ENCODE measurements at regions not wholly inside any gene's neighbourhood (a gene's known extent, or its start where the extent isn't known, plus 50 kb on each side); places are given as distances from the start of the nearest gene placed in this dataset.
"Not testable (repeated sequence)": the region's sequence is repeated elsewhere in the genome, so short reads cannot be mapped to it uniquely, and the experiment has no call there.

- Histone ChIP-seq H3K9ac (no peak overlapping the region), H3K27me3 (peaks cover 0 to 7% (median 0%) of the 10 kb centered on the region in 11 experiments; a peak in 3 of 22 replicates), H3K9me3 (replicated peaks in 1 of 11) (no peaks in the 10 kb centered on the region), H3K36me3 (no peaks in the 10 kb centered on the region), H3K4me2 (peak overlapping the region in 5 of 11 experiments; percentile 83 to 99 (median 95); a peak in 6 of 22 replicates), H3K4me3 (no peak overlapping the region), H3K27ac (no peak overlapping the region), H3K4me1 (peaks cover 25 to 47% (median 40%) of the 10 kb centered on the region in 10 experiments), H4K20me1 (no peaks in the 10 kb centered on the region)
- TF ChIP-seq Cebpa-rat (IDR thresholded peaks at IDR 0.05), result no peak
Measured at GRCh38 chr20:1800777-1801176, 94.4 kb upstream of the SIRPA start.

- Histone ChIP-seq H3K4me2 (no peak overlapping the region), H4K20me1 (no peaks in the 10 kb centered on the region), H3K27me3 (peaks cover 0 to 7% (median 0%) of the 10 kb centered on the region in 11 experiments; a peak in 3 of 22 replicates), H3K9ac (no peak overlapping the region), H3K27ac (no peak overlapping the region), H3K36me3 (no peaks in the 10 kb centered on the region), H3K4me3 (no peak overlapping the region), H3K4me1 (peaks cover 25 to 43% (median 38%) of the 10 kb centered on the region in 10 experiments), H3K9me3 (replicated peaks in 1 of 11) (no peaks in the 10 kb centered on the region)
- TF ChIP-seq Cebpa-rat (IDR thresholded peaks at IDR 0.05), result no peak
Measured at GRCh38 chr20:1800180-1800579, 95.0 kb upstream of the SIRPA start.

- H4K20me1 ChIP-seq; H3K27me3 ChIP-seq; H3K9ac ChIP-seq; H3K27ac ChIP-seq; H3K36me3 ChIP-seq; H3K9me3 ChIP-seq (replicated peaks in 1 of 11); H3K4me3 ChIP-seq; H3K4me2 ChIP-seq: not testable (repeated sequence)
- peaks cover 25 to 39% (median 34%) of the 10 kb centered on the region in 10 experiments for H3K4me1 ChIP-seq
Measured at GRCh38 chr20:1799746-1800145, 95.5 kb upstream of the SIRPA start.

- Histone ChIP-seq H3K4me3 (no peak overlapping the region), H3K9ac (no peak overlapping the region), H3K4me1 (peaks cover 21 to 31% (median 27%) of the 10 kb centered on the region in 10 experiments), H3K27me3 (peaks cover 0 to 5% (median 0%) of the 10 kb centered on the region in 11 experiments; a peak in 3 of 22 replicates), H3K36me3 (no peaks in the 10 kb centered on the region), H3K9me3 (replicated peaks in 1 of 11) (no peaks in the 10 kb centered on the region), H3K27ac (no peak overlapping the region), H4K20me1 (no peaks in the 10 kb centered on the region), H3K4me2 (no peak overlapping the region)
- TF ChIP-seq Cebpa-rat (IDR thresholded peaks at IDR 0.05), result no peak
Measured at GRCh38 chr20:1798982-1799381, 96.2 kb upstream of the SIRPA start.

- H3K27me3 ChIP-seq, result peaks cover 0 to 11% (median 0%) of the 10 kb centered on the region in 11 experiments; a peak in 2 of 22 replicates
- no peak overlapping the region for H3K4me2 ChIP-seq
- H3K4me1 ChIP-seq, result no peaks in the 10 kb centered on the region
- H4K20me1 ChIP-seq, result no peaks in the 10 kb centered on the region
- no peak overlapping the region for H3K4me3 ChIP-seq
- H3K27ac ChIP-seq, result no peak overlapping the region
- TF ChIP-seq Cebpa-rat (IDR thresholded peaks at IDR 0.05), result 0 out of 22 replicates have a peak, but pooled peaks of 1 of the 11 experiments have one; percentile 22
- H3K36me3 ChIP-seq, result no peaks in the 10 kb centered on the region
- H3K9ac ChIP-seq, result no peak overlapping the region
- H3K9me3 ChIP-seq (replicated peaks in 1 of 11), result peaks cover 0 to 9% (median 0%) of the 10 kb centered on the region in 11 experiments; a peak in 7 of 22 replicates
Measured at GRCh38 chr20:1793821-1794220, 101.4 kb upstream of the SIRPA start.

- Histone ChIP-seq H3K4me2 (no peak overlapping the region), H3K4me3 (no peak overlapping the region), H3K27me3 (peaks cover 0 to 14% (median 0%) of the 10 kb centered on the region in 11 experiments; a peak in 4 of 22 replicates), H3K36me3 (no peaks in the 10 kb centered on the region), H4K20me1 (no peaks in the 10 kb centered on the region), H3K9ac (no peak overlapping the region), H3K27ac (no peak overlapping the region), H3K4me1 (peaks cover 0 to 13% (median 0%) of the 10 kb centered on the region in 10 experiments; a peak in 6 of 20 replicates), H3K9me3 (replicated peaks in 1 of 11) (peaks cover 0 to 9% (median 0%) of the 10 kb centered on the region in 11 experiments; a peak in 7 of 22 replicates)
- no peak for TF ChIP-seq Cebpa-rat (IDR thresholded peaks at IDR 0.05)
Measured at GRCh38 chr20:1792274-1792673, 102.9 kb upstream of the SIRPA start.

- no peaks in the 10 kb centered on the region for H3K36me3 ChIP-seq
- no peak for TF ChIP-seq Cebpa-rat (IDR thresholded peaks at IDR 0.05)
- no peaks in the 10 kb centered on the region for H4K20me1 ChIP-seq
- H3K9ac ChIP-seq, result no peak overlapping the region
- H3K27ac ChIP-seq, result no peak overlapping the region
- no peak overlapping the region for H3K4me3 ChIP-seq
- peaks cover 0 to 9% (median 0%) of the 10 kb centered on the region in 11 experiments; a peak in 7 of 22 replicates for H3K9me3 ChIP-seq (replicated peaks in 1 of 11)
- peaks cover 0 to 27% (median 8%) of the 10 kb centered on the region in 10 experiments; a peak in 12 of 20 replicates for H3K4me1 ChIP-seq
- H3K4me2 ChIP-seq, result no peak overlapping the region
- H3K27me3 ChIP-seq, result peaks cover 0 to 31% (median 0%) of the 10 kb centered on the region in 11 experiments; a peak in 4 of 22 replicates
Measured at GRCh38 chr20:1790386-1790785, 104.8 kb upstream of the SIRPA start.

- Histone ChIP-seq H3K9ac (no peak overlapping the region), H3K4me2 (peak overlapping the region in 3 of 11 experiments; percentile 8 to 65 (median 41); a peak in 4 of 22 replicates), H3K4me1 (peaks cover 0 to 46% (median 10%) of the 10 kb centered on the region in 10 experiments; a peak in 12 of 20 replicates), H4K20me1 (no peaks in the 10 kb centered on the region), H3K9me3 (replicated peaks in 1 of 11) (peaks cover 0 to 9% (median 0%) of the 10 kb centered on the region in 11 experiments; a peak in 7 of 22 replicates), H3K36me3 (no peaks in the 10 kb centered on the region), H3K4me3 (no peak overlapping the region), H3K27ac (no peak overlapping the region), H3K27me3 (peaks cover 0 to 36% (median 0%) of the 10 kb centered on the region in 11 experiments; a peak in 4 of 22 replicates)
- no peak for TF ChIP-seq Cebpa-rat (IDR thresholded peaks at IDR 0.05)
Measured at GRCh38 chr20:1788044-1788443, 107.2 kb upstream of the SIRPA start.

- no peaks in the 10 kb centered on the region for H3K36me3 ChIP-seq
- H3K27ac ChIP-seq, result no peak overlapping the region
Measured at GRCh38 chr20:1786486-1786885, 108.7 kb upstream of the SIRPA start.

More at GRCh38 chr20:1786486-1786885, 108.7 kb upstream of the SIRPA start:
- Histone ChIP-seq H3K4me2 (peak overlapping the region in 4 of 11 experiments; percentile 18 to 61 (median 29); a peak in 7 of 22 replicates), H4K20me1 (no peaks in the 10 kb centered on the region), H3K27me3 (peaks cover 0 to 36% (median 0%) of the 10 kb centered on the region in 11 experiments; a peak in 4 of 22 replicates), H3K9me3 (replicated peaks in 1 of 11) (peaks cover 0 to 2% (median 0%) of the 10 kb centered on the region in 11 experiments; a peak in 2 of 22 replicates), H3K9ac (no peak overlapping the region), H3K4me1 (peaks cover 0 to 47% (median 10%) of the 10 kb centered on the region in 10 experiments; a peak in 12 of 20 replicates), H3K4me3 (no peak overlapping the region)
- TF ChIP-seq Cebpa-rat (IDR thresholded peaks at IDR 0.05), result no peak
